BE2C (cell line): ENCODE measurements at regions not wholly inside any gene's neighbourhood (a gene's known extent, or its start where the extent isn't known, plus 50 kb on each side); places are given as distances from the start of the nearest gene placed in this dataset.
"Not testable (repeated sequence)": the region's sequence is repeated elsewhere in the genome, so short reads cannot be mapped to it uniquely, and the experiment has no call there.

Source experiments
- DNase-seq: peaks from one replicate; pipeline ENCODE4 v3.0.0-alpha.2; 2020
- H3K27me3 ChIP-seq: fragments of 250-450 bp; sonication (Bioruptor Pico); 2 replicates; pipeline ENCODE4 v1.5.1; 2020; ENCODE audit warnings: mild to moderate bottlenecking
- H3K36me3 ChIP-seq: fragments of 250-450 bp; sonication (Bioruptor Pico); 2 replicates; pipeline ENCODE4 v1.5.1; 2020; ENCODE audit warnings: mild to moderate bottlenecking
- H3K4me1 ChIP-seq: fragments of 250-450 bp; sonication (Bioruptor Pico); 2 replicates; pipeline ENCODE4 v1.5.1; 2020
- H3K4me3 ChIP-seq: 2 replicates; pipeline ENCODE4 v1.5.1; 2011; ENCODE audit warnings: low read depth, low read length
- H3K9me3 ChIP-seq: fragments of 250-450 bp; sonication (Bioruptor Pico); 2 replicates; pipeline ENCODE4 v1.5.1; 2020
- CTCF ChIP-seq: IDR thresholded peaks from 2 replicates; pipeline ENCODE4 v1.5.1; 2012; ENCODE audit warnings: mild to moderate bottlenecking, low read depth, low read length

- DNase-seq = no peak
- TF ChIP-seq CTCF = no peak
- Histone ChIP-seq H3K4me3 (no peak overlapping the region), H3K36me3 (no peaks in the 10 kb centered on the region), H3K9me3 (no peaks in the 10 kb centered on the region), H3K4me1 (no peaks in the 10 kb centered on the region), H3K27me3 (no peaks in the 10 kb centered on the region)
Observed at GRCh38 chr18:9042766-9043481, 59.6 kb upstream of the NDUFV2 start.

- Histone ChIP-seq H3K4me1 (no peaks in the 10 kb centered on the region), H3K36me3 (no peaks in the 10 kb centered on the region), H3K4me3 (no peak overlapping the region), H3K27me3 (no peaks in the 10 kb centered on the region), H3K9me3 (no peaks in the 10 kb centered on the region)
- no peak for DNase-seq
- TF ChIP-seq CTCF = no peak
Observed at GRCh38 chr18:9043581-9043980, 58.9 kb upstream of the NDUFV2 start.

- DNase-seq = no peak
- Histone ChIP-seq H3K4me3 (no peak overlapping the region), H3K9me3 (no peaks in the 10 kb centered on the region), H3K36me3 (no peaks in the 10 kb centered on the region), H3K4me1 (no peaks in the 10 kb centered on the region), H3K27me3 (no peaks in the 10 kb centered on the region)
- TF ChIP-seq CTCF = no peak
Observed at GRCh38 chr18:9047715-9048114, 54.8 kb upstream of the NDUFV2 start.

- TF ChIP-seq CTCF = no peak
- no peaks in the 10 kb centered on the region for H3K9me3 ChIP-seq
- H3K36me3 ChIP-seq = no peaks in the 10 kb centered on the region
- DNase-seq = no peak
- no peaks in the 10 kb centered on the region for H3K4me1 ChIP-seq
- no peaks in the 10 kb centered on the region for H3K27me3 ChIP-seq
- H3K4me3 ChIP-seq = no peak overlapping the region
Observed at GRCh38 chr18:9048236-9048635, 54.3 kb upstream of the NDUFV2 start.

- no peaks in the 10 kb centered on the region for H3K4me1 ChIP-seq
- H3K27me3 ChIP-seq = no peaks in the 10 kb centered on the region
- H3K9me3 ChIP-seq = no peaks in the 10 kb centered on the region
- no peak for DNase-seq
- no peak overlapping the region for H3K4me3 ChIP-seq
- no peaks in the 10 kb centered on the region for H3K36me3 ChIP-seq
- TF ChIP-seq CTCF = no peak
Observed at GRCh38 chr18:9048808-9049494, 53.5 kb upstream of the NDUFV2 start.

- no peak for TF ChIP-seq CTCF
- no peak for DNase-seq
- Histone ChIP-seq H3K4me3 (no peak overlapping the region), H3K36me3 (no peaks in the 10 kb centered on the region), H3K27me3 (no peaks in the 10 kb centered on the region), H3K4me1 (no peaks in the 10 kb centered on the region), H3K9me3 (no peaks in the 10 kb centered on the region)
Observed at GRCh38 chr18:9049495-9049809, 53.0 kb upstream of the NDUFV2 start.

- not testable (repeated sequence) for H3K27me3 ChIP-seq, H3K4me3 ChIP-seq, H3K9me3 ChIP-seq, H3K4me1 ChIP-seq, H3K36me3 ChIP-seq, DNase-seq
Observed at GRCh38 chr18:9050628-9051284, 51.7 kb upstream of the NDUFV2 start.
